Urinary bladder (tissue), 3 donors: ENCODE measurements at regions not wholly inside any gene's neighbourhood (a gene's known extent, or its start where the extent isn't known, plus 50 kb on each side); places are given as distances from the start of the nearest gene placed in this dataset.

ENCODE experiments used
- DNase-seq: peaks from one replicate; pipeline ENCODE4 v3.0.0-alpha.2; 2015; ENCODE audit errors: extremely low spot score
- H3K27ac ChIP-seq: one replicate; pipeline ENCODE4 v1.5.1; 2013; ENCODE audit warnings: low read depth, mild to moderate bottlenecking, moderate library complexity
- H3K36me3 ChIP-seq: one replicate; pipeline ENCODE4 v1.6.1; 2013; ENCODE audit warnings: mild to moderate bottlenecking, moderate library complexity; ENCODE audit not compliant: insufficient read depth
- H3K4me1 ChIP-seq: one replicate; pipeline ENCODE4 v1.6.1; 2013; ENCODE audit warnings: mild to moderate bottlenecking, moderate library complexity; ENCODE audit not compliant: insufficient read depth
- H3K4me3 ChIP-seq: one replicate; pipeline ENCODE4 v1.5.1; 2013; ENCODE audit warnings: low read depth, low read length
- WGBS: extraction: QIAGEN DNeasy Blood & Tissue Kit; methylation state at CpG from one replicate; pipeline ENCODE4 v1.1.7; 2013; 5-methylcytosine and 5-hydroxymethylcytosine counted together
- donor health status: healthy with polysubstance abuse.
- donor health status: healthy.

DNA sequence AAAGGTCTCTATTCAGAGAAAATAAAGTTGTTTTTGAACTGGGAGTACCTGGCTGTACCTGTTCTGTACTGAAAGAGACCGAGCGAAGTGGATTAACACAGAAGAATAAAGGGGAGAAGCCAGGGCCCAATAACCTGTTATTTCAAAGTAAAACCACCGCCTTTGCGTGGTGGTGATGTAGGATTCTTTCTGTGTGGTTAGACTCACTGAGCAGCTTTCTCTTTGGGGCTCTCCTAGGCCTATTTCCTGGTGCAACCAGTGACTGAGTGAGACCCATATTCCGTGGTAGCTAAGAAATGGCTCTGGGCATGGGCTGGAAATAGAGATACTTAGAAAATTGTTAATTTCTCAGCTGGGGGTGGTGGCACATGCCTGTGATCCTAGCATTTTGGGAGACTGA, 99.9 kb downstream of the XCL2 start:
- no peak for DNase-seq
- WGBS: 82% methylated on average over 5 of the region's 5 CpGs
- Histone ChIP-seq H3K27ac (no peak overlapping the region), H3K4me3 (no peak overlapping the region), H3K36me3 (no peaks in the 10 kb centered on the region), H3K4me1 (no peaks in the 10 kb centered on the region)

DNA sequence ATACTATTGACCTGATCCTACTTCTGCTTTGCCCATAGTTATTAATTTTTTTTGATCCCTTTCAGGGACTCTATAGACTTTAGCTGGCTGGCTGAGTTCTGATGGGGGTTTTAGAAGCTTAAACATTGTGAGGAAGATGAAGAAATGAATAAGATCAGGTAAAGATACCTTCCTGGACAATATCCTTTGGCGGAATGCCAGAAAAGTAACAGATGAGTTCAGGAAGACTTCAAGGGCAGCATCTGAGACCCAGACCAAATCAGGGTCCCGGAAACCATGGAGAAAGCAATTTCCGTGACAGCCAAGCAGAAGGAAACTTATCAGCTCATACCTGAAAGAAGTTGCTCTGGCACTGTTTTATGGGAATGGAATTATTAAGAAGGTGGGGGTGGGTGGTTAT, 100.4 kb downstream of the XCL2 start:
- no peak overlapping the region for H3K4me3 ChIP-seq
- WGBS: 92% methylated on average over 3 of the region's 3 CpGs
- H3K36me3 ChIP-seq: no peaks in the 10 kb centered on the region
- DNase-seq: no peak
- H3K4me1 ChIP-seq: no peaks in the 10 kb centered on the region
- H3K27ac ChIP-seq: no peak overlapping the region

DNA sequence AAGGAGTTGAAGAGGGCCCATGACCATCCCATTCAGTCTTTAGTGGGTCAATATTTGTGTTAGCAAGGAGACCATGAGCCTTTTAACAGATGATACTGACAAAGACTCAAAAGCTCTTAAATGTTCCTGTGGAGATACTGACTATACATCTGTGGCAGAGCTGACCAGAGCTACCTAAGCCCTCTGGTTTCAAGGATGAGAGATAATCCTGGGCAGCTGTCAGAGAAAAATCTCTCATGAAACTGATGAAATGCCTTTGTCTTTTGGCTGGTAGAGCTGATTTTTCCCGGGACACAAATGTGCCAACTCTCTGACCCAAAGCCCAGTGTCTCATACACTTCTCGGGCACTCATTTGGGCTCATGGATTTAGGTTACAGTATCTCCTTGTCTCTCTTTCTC, 100.9 kb downstream of the XCL2 start:
- H3K4me1 ChIP-seq: no peaks in the 10 kb centered on the region
- no peak overlapping the region for H3K27ac ChIP-seq
- no peak for DNase-seq
- no peak overlapping the region for H3K4me3 ChIP-seq
- WGBS: 89% methylated on average over 2 of the region's 2 CpGs
- H3K36me3 ChIP-seq: no peaks in the 10 kb centered on the region

DNA sequence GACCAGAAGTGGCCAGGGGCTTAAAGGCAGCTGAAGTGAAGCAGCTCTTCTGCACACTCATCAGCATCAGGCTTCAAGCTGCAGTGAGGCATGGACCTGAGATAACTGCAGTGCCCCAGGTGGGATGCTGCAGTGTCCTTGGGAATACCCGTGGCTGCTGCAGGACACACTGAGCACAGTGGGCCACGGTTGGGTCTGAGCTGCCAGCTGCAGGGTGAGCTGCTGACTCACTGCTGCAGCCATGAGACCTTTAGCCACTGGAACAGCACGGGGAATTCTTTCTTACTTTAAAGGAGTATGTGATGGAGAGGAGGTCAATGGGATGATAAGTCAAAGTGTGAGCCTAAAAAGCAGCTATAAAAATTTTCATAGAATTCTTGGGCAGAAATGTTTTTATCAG, 102.1 kb downstream of the XCL2 start:
- WGBS: 59% methylated on average over 3 of the region's 3 CpGs
- Histone ChIP-seq H3K36me3 (no peaks in the 10 kb centered on the region), H3K4me3 (no peak overlapping the region), H3K4me1 (no peaks in the 10 kb centered on the region), H3K27ac (no peak overlapping the region)
- no peak for DNase-seq

DNA sequence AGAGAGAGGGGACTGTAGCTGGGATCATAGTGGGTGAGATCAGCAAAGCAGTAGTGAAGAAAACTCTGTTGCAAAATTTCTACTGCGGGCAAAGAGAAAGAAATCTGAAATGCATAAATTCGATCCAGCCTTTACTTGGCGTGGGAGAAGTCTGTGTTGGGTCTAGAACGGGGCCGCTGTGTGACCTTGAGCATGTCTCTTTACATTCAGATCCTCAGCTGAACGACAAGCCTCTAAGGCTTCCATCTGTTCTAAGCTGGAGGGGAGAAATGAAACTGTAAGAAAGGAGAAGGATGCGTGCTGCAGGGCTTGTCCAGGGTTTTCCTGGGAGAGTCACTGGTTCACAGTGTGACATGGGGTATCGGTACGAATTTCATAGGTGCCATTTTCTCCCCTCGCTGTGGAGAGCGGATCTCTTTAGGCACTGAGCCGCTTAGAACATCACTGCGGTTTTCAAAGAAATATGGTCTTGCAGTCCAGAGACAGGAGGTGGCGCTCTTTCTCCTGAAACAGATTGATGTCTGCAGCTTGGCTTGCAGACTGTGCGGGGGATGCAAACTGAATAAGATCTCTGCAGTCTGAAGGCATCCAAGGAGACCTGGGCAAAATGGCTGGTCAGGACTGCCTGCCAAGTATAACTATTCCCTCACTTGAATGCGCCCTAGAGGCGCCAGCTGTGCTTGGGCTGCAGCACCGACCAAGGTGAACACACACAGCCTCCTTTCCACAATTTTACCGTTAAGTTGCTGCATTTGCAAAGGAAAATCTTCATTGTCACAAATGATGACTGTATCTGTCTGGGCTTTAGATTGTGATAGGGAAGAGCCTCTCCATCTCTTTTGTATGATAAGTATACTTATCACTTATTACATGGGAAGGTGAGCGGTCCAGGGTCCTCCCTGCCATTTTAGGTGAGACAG, 104.1 kb downstream of the XCL2 start:
- Histone ChIP-seq H3K36me3 (no peaks in the 10 kb centered on the region), H3K27ac (no peak overlapping the region), H3K4me3 (no peak overlapping the region), H3K4me1 (no peaks in the 10 kb centered on the region)
- 38% methylated on average over 20 of the region's 20 CpGs for WGBS
- peak; percentile 28 for DNase-seq

DNA sequence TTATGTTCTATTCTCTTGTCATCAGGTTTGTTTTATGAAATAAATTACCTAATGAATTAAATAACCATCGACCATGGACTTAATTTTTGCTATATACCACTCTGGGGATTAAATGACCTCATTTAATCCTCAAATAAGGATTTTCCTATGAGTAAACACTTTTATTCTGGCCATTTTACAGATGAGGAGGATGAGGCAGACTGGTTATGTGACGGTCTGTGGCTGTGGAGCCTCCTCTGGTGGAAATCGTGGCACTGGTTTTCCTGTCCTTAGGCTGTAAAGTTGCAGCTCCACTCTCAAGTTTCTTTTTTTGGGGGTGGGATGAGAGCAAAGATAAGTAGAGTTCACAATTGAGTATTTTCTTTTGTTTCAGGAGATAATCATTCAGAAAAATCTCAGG, 105.2 kb downstream of the XCL2 start:
- Histone ChIP-seq H3K27ac (no peak overlapping the region), H3K4me3 (no peak overlapping the region), H3K4me1 (no peaks in the 10 kb centered on the region), H3K36me3 (no peaks in the 10 kb centered on the region)
- DNase-seq: no peak
- WGBS: 78% methylated on average over 3 of the region's 3 CpGs

DNA sequence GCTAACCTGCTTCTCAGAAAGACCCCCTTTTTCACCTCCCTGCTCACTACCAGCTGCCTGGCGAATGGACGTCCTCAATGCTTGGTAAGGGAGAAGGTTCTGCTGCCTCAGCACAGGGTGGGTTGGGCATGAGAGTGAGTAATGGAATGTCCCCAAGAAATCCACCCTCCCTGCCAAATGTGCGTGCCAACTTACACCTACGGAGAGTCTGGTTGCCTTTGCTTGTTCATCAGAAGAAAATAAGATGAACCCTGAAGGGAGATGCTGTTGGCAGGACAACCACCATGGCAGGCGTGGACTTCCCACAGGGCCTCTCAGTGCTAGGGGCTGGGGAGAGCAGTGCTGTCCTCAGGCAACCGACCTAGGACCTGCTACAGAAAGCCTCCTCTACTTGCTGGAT, 106.0 kb downstream of the XCL2 start:
- Histone ChIP-seq H3K4me1 (no peaks in the 10 kb centered on the region), H3K36me3 (no peaks in the 10 kb centered on the region), H3K27ac (no peak overlapping the region), H3K4me3 (no peak overlapping the region)
- WGBS: 94% methylated on average over 6 of the region's 6 CpGs
- no peak for DNase-seq

DNA sequence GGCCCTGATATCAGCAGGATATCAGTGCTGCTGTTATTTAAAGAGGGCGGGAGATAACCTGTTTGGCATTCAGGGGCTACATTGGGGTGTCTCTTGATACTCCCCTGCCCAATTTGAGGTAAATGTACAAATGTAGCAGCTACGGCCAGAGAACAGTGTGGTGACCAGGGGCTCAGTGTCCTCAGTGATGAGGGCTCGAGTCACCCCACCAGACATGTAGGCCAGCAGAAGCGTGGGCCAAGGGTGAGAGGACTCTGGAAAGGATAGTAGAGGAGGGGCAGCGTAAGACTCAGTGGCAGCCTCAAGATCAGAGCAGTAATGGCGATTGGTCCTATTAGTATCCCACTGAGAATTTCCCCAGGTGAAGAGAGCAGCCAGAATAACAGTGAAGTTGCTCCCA, 108.4 kb downstream of the XCL2 start:
- WGBS: 85% methylated on average over 6 of the region's 6 CpGs
- Histone ChIP-seq H3K4me3 (no peak overlapping the region), H3K27ac (no peak overlapping the region), H3K36me3 (no peaks in the 10 kb centered on the region), H3K4me1 (no peaks in the 10 kb centered on the region)
- DNase-seq: no peak

DNA sequence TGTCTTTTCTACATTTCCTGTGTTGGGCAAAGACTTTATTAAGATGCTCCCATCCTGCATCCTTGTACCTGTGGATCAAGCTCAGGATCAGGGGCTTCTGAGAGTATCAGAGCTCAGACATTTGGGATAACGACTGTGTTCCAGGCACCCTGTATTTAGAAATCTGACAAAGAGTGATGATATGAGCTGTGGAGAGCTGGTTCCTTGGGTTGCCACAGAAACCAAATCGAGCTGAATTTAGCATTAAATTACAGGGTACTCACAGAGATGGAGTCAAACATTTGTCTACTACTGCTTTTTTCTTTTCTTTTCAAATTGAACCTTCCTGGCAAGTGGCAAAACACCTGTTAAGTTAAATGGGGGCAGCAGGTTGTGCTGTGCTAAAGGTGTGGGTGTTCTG, 110.6 kb downstream of the XCL2 start:
- 81% methylated on average over 2 of the region's 2 CpGs for WGBS

DNA sequence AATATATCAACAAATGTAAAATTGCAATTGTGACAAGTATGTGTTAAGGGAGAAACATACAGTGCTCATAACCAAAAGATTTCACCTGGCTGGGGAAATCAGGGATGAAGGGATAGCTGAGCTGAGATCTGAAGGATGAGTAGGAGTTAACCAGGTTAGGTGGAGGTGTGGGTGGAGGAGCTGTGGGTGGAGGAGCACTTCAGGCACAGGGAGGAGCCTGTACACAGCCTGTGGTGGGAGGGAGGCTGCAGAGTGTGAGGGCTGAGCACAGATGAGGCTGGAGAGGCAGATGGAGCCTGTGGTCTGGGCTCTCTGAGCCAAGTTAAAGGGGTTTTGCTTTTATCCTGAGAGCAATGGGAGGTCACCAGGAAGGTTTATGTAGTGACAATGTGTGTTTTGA, 111.9 kb downstream of the XCL2 start:
- H3K4me1 ChIP-seq: no peaks in the 10 kb centered on the region
- H3K4me3 ChIP-seq: no peak overlapping the region
- no peaks in the 10 kb centered on the region for H3K36me3 ChIP-seq
- DNase-seq: no peak
- H3K27ac ChIP-seq: no peak overlapping the region

More for the DNA sequence above, 110.6 kb downstream of the XCL2 start:
- Histone ChIP-seq H3K36me3 (no peaks in the 10 kb centered on the region), H3K4me1 (no peaks in the 10 kb centered on the region), H3K27ac (no peak overlapping the region), H3K4me3 (no peak overlapping the region)
- no peak for DNase-seq

DNA sequence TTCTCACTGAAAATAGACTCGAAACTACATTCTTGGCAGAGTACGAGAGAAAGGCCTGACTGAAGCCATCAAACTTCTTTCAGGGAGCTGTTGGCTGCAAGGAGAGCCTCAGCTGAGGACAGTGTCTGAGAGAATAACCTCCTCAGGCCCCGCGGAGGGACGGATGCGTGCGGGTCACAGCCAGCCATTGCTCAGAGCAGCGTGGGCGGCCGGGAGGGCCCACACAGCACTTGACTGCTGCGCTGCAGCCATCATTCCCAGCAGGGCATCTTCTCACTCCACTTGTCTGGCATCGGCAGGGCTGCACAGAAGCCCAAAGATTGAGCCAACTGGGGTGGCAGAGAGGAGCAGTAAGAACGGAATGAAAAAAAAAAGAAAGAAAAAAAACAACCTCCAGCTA, 113.5 kb downstream of the XCL2 start:
- no peak overlapping the region for H3K27ac ChIP-seq
- WGBS: 61% methylated on average over 13 of the region's 13 CpGs
- no peaks in the 10 kb centered on the region for H3K4me1 ChIP-seq
- H3K4me3 ChIP-seq: no peak overlapping the region
- no peaks in the 10 kb centered on the region for H3K36me3 ChIP-seq
- DNase-seq: no peak

DNA sequence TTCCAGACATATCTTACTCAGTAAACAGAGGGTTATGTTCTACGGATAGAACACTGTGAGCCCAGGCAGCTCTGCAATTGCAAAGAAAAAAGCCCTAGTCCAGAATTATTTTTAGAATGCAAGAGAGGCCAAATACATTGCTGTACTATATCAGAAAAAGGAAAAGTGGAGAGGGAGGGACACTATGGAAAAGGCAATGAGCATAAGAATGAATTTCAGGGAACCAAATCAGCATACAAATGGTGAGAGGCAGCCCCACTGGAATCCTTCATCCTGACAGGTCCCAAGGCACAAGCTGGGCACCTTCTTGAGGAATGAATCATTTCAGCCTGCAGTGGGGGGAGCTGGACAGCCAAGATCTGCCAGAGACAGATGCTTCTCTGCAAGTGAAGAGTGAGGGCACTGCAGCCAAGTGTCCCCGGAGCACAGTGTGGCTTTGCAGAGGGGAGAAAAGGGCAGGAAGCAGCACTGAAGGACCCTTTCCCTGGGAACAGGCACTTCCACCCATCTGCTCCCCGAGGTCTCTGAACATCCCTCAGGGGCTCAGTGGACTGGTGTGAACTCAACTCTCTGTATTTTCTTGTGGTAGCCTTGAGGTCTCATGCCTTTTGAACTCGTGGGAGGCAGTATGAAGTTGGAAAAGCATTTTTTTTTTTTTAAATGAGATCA, 115.6 kb downstream of the XCL2 start:
- Histone ChIP-seq H3K4me3 (no peak overlapping the region), H3K27ac (no peak overlapping the region), H3K4me1 (no peaks in the 10 kb centered on the region), H3K36me3 (no peaks in the 10 kb centered on the region)
- 33% methylated on average over 4 of the region's 4 CpGs for WGBS
- DNase-seq: no peak

DNA sequence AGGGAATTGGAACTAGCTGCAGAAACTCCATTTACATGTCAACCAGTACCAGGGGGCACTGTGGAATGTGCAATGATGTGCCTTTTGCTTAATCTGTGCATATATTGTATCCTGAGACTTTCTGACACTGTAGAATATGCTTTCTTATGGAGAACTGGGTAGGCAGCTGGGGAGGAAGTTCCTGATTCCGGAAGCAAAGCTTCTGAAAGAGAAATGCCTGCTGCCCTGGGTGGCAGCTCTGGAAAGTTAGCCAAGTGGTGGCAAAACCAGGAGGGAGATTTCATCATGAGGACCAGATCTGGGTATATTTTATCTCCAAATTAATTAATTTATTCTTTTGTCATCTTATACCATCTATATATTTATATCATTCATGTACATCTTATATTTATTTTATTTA, 116.7 kb downstream of the XCL2 start:
- Histone ChIP-seq H3K27ac (no peak overlapping the region), H3K4me3 (no peak overlapping the region), H3K36me3 (no peaks in the 10 kb centered on the region), H3K4me1 (no peaks in the 10 kb centered on the region)
- no peak for DNase-seq
- WGBS: 61% methylated on average over 1 of the region's 1 CpG

DNA sequence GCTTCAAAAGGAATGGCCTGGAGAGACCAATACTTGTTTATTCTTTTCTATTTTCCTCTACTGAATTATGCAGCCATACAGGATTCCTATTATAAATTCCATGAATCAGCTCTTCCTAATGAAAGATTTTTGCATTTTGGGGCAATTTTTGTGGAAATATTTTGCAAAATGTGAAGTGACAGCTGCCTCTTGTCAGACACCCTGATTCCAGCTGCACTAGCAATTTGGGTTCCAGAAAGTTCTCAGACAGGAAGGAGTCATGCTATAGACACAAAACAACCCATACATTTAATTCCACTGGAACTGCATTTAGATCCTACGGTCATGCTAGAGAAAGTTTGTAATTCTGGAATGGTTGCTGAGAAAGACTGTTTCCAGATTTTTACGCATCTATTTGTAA, 119.5 kb downstream of the XCL2 start:
- Histone ChIP-seq H3K27ac (no peak overlapping the region), H3K4me1 (no peaks in the 10 kb centered on the region), H3K4me3 (no peak overlapping the region), H3K36me3 (no peaks in the 10 kb centered on the region)
- 77% methylated on average over 2 of the region's 2 CpGs for WGBS
- DNase-seq: no peak
